Mammary epithelial cell (primary cell): ENCODE measurements at regions not wholly inside any gene's neighbourhood (a gene's known extent, or its start where the extent isn't known, plus 50 kb on each side); places are given as distances from the start of the nearest gene placed in this dataset.

ENCODE experiments used
- CTCF ChIP-seq, 2 donors: IDR thresholded peaks in 1 of 2; conservative IDR thresholded peaks in 1 of 2; 2 replicates each; pipeline ENCODE4 v1.5.1; 2011 to 2012; ENCODE audit warnings: inconsistent platforms in 2 of 2, low read length in 2 of 2, mild to moderate bottlenecking in 2 of 2, control low read depth in 1 of 2, low read depth in 1 of 2; ENCODE audit not compliant: insufficient read depth in 1 of 2; ENCODE audit errors: extremely low read depth in 1 of 2
- EZH2 ChIP-seq: IDR thresholded peaks from 2 replicates; pipeline ENCODE4 v1.6.1; 2012; ENCODE audit warnings: low read length, inconsistent platforms, borderline replicate concordance

- TF ChIP-seq CTCF (conservative IDR thresholded peaks at IDR 0.05 in 1 of 2, IDR thresholded peaks at IDR 0.05 in 1 of 2; ENCODE audit: extremely low read depth in 1 of 2, insufficient read depth in 1 of 2, low read depth in 1 of 2, low read length in 2 of 2) (no peak), EZH2 (no peak)
Measured at GRCh38 chr11:133639408-133639807, 107.1 kb upstream of the OPCML start.
